HAP-1 (cell line): ENCODE measurements at regions not wholly inside any gene's neighbourhood (a gene's known extent, or its start where the extent isn't known, plus 50 kb on each side); places are given as distances from the start of the nearest gene placed in this dataset.

Source experiments
- DNase-seq, 2 experiments: peaks; one replicate each; pipeline ENCODE4 v3.0.0-alpha.2; 2016 to 2020; ENCODE audit warnings: low spot score in 2 of 2
- H3K27me3 ChIP-seq: fragments of 250-450 bp; sonication (Bioruptor Pico); 2 replicates; pipeline ENCODE4 v1.5.1; 2020; ENCODE audit warnings: low read depth, mild to moderate bottlenecking, moderate library complexity
- H3K36me3 ChIP-seq: fragments of 250-450 bp; sonication (Bioruptor Pico); replicated peaks from 2 replicates; pipeline ENCODE4 v1.5.1; 2020; ENCODE audit warnings: mild to moderate bottlenecking
- H3K4me1 ChIP-seq: fragments of 250-450 bp; sonication (Bioruptor Pico); 2 replicates; pipeline ENCODE4 v1.5.1; 2020; ENCODE audit warnings: mild to moderate bottlenecking
- H3K4me3 ChIP-seq: fragments of 250-450 bp; sonication (Bioruptor Pico); 2 replicates; pipeline ENCODE4 v1.5.1; 2020; ENCODE audit warnings: mild to moderate bottlenecking, moderate library complexity
- H3K9me3 ChIP-seq: fragments of 250-450 bp; sonication (Bioruptor Pico); 2 replicates; pipeline ENCODE4 v1.5.1; 2020; ENCODE audit warnings: mild to moderate bottlenecking, moderate library complexity
- in situ Hi-C: fragments of 300-500 bp; cut with MboI; formaldehyde crosslinking; loops from 3 replicates; pipeline ENCODE4 v1.14.3; 2020; ENCODE audit warnings: low sequenced_read_pairs, inconsistent platforms, mixed read lengths

- in situ Hi-C loops, result no loop called here
- no peak overlapping the region for H3K4me3 ChIP-seq
- H3K9me3 ChIP-seq, result no peaks in the 10 kb centered on the region
- H3K27me3 ChIP-seq, result no peaks in the 10 kb centered on the region
- no peak for DNase-seq
- no peaks in the 10 kb centered on the region for H3K36me3 ChIP-seq
- no peaks in the 10 kb centered on the region for H3K4me1 ChIP-seq
Measured at GRCh38 chr17:52594516-52594915, 436.0 kb upstream of the CA10 start.

GRCh38 chr17:52546990-52547389 is 388.5 kb upstream of the CA10 start:
- H3K36me3 ChIP-seq, result no peaks in the 10 kb centered on the region
- in situ Hi-C loops, result no loop called here
- no peaks in the 10 kb centered on the region for H3K9me3 ChIP-seq
- H3K4me1 ChIP-seq, result no peaks in the 10 kb centered on the region
- DNase-seq, result no peak
- no peak overlapping the region for H3K4me3 ChIP-seq
- H3K27me3 ChIP-seq, result no peaks in the 10 kb centered on the region

GRCh38 chr17:52546493-52546892 is 388.0 kb upstream of the CA10 start:
- H3K4me1 ChIP-seq, result no peaks in the 10 kb centered on the region
- in situ Hi-C loops, result no loop called here
- no peak overlapping the region for H3K4me3 ChIP-seq
- H3K27me3 ChIP-seq, result no peaks in the 10 kb centered on the region
- no peaks in the 10 kb centered on the region for H3K36me3 ChIP-seq
- no peaks in the 10 kb centered on the region for H3K9me3 ChIP-seq
- no peak for DNase-seq

GRCh38 chr17:52537421-52537820 is 378.9 kb upstream of the CA10 start:
- H3K9me3 ChIP-seq, result no peaks in the 10 kb centered on the region
- in situ Hi-C loops, result no loop called here
- no peak overlapping the region for H3K4me3 ChIP-seq

GRCh38 chr17:52536489-52536888 is 378.0 kb upstream of the CA10 start:
- no peaks in the 10 kb centered on the region for H3K27me3 ChIP-seq
- no peak overlapping the region for H3K4me3 ChIP-seq
- DNase-seq, result no peak
- H3K36me3 ChIP-seq, result no peaks in the 10 kb centered on the region
- H3K4me1 ChIP-seq, result no peaks in the 10 kb centered on the region
- no peaks in the 10 kb centered on the region for H3K9me3 ChIP-seq
- in situ Hi-C loops, result no loop called here

More at GRCh38 chr17:52537421-52537820, 378.9 kb upstream of the CA10 start:
- H3K4me1 ChIP-seq, result no peaks in the 10 kb centered on the region
- no peaks in the 10 kb centered on the region for H3K36me3 ChIP-seq
- no peak for DNase-seq
- H3K27me3 ChIP-seq, result no peaks in the 10 kb centered on the region

- no peak for DNase-seq
- Histone ChIP-seq H3K4me1 (no peaks in the 10 kb centered on the region), H3K9me3 (no peaks in the 10 kb centered on the region), H3K36me3 (no peaks in the 10 kb centered on the region), H3K4me3 (no peak overlapping the region), H3K27me3 (no peaks in the 10 kb centered on the region)
- in situ Hi-C loops, result no loop called here
Measured at GRCh38 chr17:52532373-52532772, 373.9 kb upstream of the CA10 start.

GRCh38 chr17:52524096-52524637 is 365.7 kb upstream of the CA10 start:
- Histone ChIP-seq H3K27me3 (no peaks in the 10 kb centered on the region), H3K36me3 (no peaks in the 10 kb centered on the region), H3K9me3 (no peaks in the 10 kb centered on the region), H3K4me1 (no peaks in the 10 kb centered on the region), H3K4me3 (no peak overlapping the region)
- in situ Hi-C loops, result no loop called here
- DNase-seq, result no peak

GRCh38 chr17:52517176-52517575 is 358.7 kb upstream of the CA10 start:
- no peak for DNase-seq
- in situ Hi-C loops, result no loop called here

GRCh38 chr17:52515927-52516326 is 357.4 kb upstream of the CA10 start:
- DNase-seq, result no peak
- in situ Hi-C loops, result no loop called here
- H3K27me3 ChIP-seq, result no peaks in the 10 kb centered on the region

More at GRCh38 chr17:52517176-52517575, 358.7 kb upstream of the CA10 start:
- Histone ChIP-seq H3K27me3 (no peaks in the 10 kb centered on the region), H3K4me1 (no peaks in the 10 kb centered on the region), H3K4me3 (no peak overlapping the region), H3K36me3 (no peaks in the 10 kb centered on the region), H3K9me3 (no peaks in the 10 kb centered on the region)

GRCh38 chr17:52505601-52506000 is 347.1 kb upstream of the CA10 start:
- Histone ChIP-seq H3K27me3 (no peaks in the 10 kb centered on the region), H3K9me3 (no peaks in the 10 kb centered on the region)

More at GRCh38 chr17:52515927-52516326, 357.4 kb upstream of the CA10 start:
- Histone ChIP-seq H3K9me3 (no peaks in the 10 kb centered on the region), H3K4me3 (no peak overlapping the region), H3K36me3 (no peaks in the 10 kb centered on the region), H3K4me1 (no peaks in the 10 kb centered on the region)

GRCh38 chr17:52504081-52504480 is 345.6 kb upstream of the CA10 start:
- in situ Hi-C loops, result no loop called here
- H3K9me3 ChIP-seq, result no peaks in the 10 kb centered on the region
- H3K27me3 ChIP-seq, result no peaks in the 10 kb centered on the region
- H3K36me3 ChIP-seq, result no peaks in the 10 kb centered on the region
- no peak for DNase-seq
- H3K4me1 ChIP-seq, result no peaks in the 10 kb centered on the region
- no peak overlapping the region for H3K4me3 ChIP-seq

More at GRCh38 chr17:52505601-52506000, 347.1 kb upstream of the CA10 start:
- DNase-seq, result no peak
- in situ Hi-C loops, result no loop called here
- no peaks in the 10 kb centered on the region for H3K36me3 ChIP-seq
- H3K4me3 ChIP-seq, result no peak overlapping the region
- H3K4me1 ChIP-seq, result no peaks in the 10 kb centered on the region

GRCh38 chr17:52495646-52496045 is 337.1 kb upstream of the CA10 start:
- DNase-seq, result no peak
- Histone ChIP-seq H3K27me3 (no peaks in the 10 kb centered on the region), H3K4me1 (no peaks in the 10 kb centered on the region), H3K9me3 (no peaks in the 10 kb centered on the region), H3K4me3 (no peak overlapping the region), H3K36me3 (no peaks in the 10 kb centered on the region)
- in situ Hi-C loops, result no loop called here

- in situ Hi-C loops, result no loop called here
- no peak for DNase-seq
- no peaks in the 10 kb centered on the region for H3K9me3 ChIP-seq
- no peaks in the 10 kb centered on the region for H3K36me3 ChIP-seq
- no peaks in the 10 kb centered on the region for H3K27me3 ChIP-seq
- no peaks in the 10 kb centered on the region for H3K4me1 ChIP-seq
- H3K4me3 ChIP-seq, result no peak overlapping the region
Measured at GRCh38 chr17:52482271-52482670, 323.8 kb upstream of the CA10 start.

GRCh38 chr17:52477824-52478699 is 319.5 kb upstream of the CA10 start:
- Histone ChIP-seq H3K9me3 (no peaks in the 10 kb centered on the region), H3K4me1 (no peaks in the 10 kb centered on the region), H3K4me3 (no peak overlapping the region), H3K36me3 (no peaks in the 10 kb centered on the region), H3K27me3 (no peaks in the 10 kb centered on the region)
- no peak for DNase-seq
- in situ Hi-C loops, result no loop called here
